H4 (cell line): ENCODE measurements at regions not wholly inside any gene's neighbourhood (a gene's known extent, or its start where the extent isn't known, plus 50 kb on each side); places are given as distances from the start of the nearest gene placed in this dataset.
"Not testable (repeated sequence)": the region's sequence is repeated elsewhere in the genome, so short reads cannot be mapped to it uniquely, and the experiment has no call there.

Experiments
- DNase-seq: peaks from one replicate; pipeline ENCODE4 v3.0.0-alpha.2; 2015; ENCODE audit warnings: low spot score

DNA sequence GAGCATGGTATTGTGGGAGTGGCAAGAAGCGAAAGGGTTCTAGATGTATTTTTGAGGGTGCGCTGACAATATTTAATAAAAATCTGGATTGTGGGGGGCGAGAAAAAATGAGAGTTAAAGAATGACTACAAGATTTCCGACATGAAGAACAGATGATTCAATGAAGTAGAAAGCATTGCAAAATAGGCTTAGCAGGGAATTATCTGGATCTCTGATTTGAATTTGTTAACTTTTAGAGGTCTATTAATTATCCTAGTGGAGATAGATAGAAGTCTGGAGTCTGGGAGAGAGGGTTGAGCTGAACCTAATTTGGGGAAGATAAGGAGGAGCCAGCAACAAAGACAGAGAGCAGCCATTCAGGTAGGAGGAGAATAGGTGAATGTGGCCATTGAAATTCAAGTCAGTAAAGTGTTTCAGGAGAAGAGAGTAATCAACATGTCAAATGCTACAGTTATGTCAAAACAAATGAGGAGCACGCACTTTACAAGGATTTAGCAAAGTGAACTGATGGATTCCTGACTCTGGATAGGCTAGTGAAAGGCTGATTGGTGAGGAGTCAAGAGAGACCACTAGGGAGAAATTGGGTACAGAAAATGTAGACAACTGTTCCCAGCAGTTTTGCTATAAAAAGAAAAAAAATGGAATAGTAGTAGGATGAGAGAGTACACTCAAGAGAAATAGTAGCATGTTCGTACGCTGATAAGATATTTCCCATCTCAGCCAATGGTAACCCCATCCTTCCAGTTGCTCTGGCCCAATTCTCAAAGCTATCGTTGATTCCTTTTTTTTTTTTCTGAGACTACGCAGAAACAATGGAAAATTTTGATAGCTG is 393.2 kb upstream of the CXADR start:
- no peak for DNase-seq

DNA sequence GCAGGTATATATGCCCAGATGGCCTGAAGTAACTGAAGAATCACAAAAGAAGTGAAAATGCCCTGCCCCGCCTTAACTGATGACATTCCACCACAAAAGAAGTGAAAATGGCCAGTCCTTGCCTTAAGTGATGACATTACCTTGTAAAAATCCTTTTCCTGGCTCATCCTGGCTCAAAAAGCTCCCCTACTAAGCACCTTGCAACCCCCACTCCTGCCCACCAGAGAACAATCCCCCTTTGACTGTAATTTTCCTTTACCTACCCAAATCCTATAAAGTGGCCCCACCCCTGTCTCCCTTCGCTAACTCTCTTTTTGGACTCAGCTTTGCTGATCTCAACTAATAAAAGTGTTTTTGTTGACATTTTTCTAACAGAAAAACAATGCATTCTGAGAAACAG is 385.4 kb upstream of the CXADR start:
- not testable (repeated sequence) for DNase-seq

DNA sequence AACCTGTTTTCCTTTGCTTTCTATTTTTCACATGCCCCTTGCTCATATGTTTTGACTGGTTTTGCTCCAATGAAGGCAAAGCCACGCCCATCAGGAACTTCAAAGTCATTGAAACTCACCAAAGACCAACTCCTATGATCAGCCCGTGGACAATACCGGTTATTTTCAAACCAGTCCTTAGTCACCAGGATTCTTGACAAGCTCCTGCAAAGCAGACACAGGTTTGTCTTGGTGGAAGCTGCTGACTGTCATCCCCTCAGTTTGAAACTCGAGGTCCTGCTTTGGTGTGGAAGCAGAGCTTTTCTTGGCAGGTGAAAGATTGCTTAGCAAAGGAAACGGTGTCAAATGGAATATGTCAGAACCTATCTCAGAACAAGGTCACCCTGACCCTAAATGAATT is 384.7 kb upstream of the CXADR start:
- no peak for DNase-seq

DNA sequence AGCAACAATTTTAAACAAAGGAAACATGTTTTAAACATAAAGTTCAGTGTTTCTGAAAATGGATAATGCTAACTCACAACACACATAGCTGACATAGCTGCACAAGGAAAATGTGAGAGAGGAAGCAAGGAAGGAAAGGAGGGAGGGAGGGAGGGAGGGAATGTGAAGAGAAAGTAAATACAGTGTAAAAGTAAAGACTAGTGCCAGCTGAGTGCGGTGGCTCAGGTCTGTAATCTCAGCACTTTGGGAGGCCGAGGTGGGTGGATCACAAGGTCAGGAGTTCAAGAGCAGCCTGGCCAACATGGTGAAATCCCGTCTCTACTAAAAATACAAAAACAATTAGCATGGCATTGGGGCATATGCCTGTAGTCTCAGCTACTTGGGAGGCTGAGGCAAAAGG is 373.7 kb upstream of the CXADR start:
- DNase-seq: peak; percentile 45

DNA sequence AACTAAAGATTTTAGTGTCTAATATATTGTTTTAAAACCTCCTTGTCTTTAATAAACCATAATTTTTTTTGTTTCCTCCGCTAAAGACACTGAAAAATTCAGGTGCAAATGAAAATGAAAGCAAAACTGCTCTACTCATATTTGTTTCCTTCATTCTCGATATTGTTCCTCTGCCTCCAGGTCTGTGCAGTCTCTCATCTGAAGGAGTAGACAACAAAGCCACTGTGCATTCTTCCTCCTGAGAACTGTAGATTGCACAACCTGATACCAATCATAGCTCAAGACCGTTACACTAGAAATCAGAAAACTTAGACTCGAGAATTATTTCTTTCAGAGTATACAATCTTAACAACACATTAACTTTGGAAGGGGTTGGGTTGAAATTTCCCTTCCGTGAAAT is 373.1 kb upstream of the CXADR start:
- peak; percentile 25 for DNase-seq

DNA sequence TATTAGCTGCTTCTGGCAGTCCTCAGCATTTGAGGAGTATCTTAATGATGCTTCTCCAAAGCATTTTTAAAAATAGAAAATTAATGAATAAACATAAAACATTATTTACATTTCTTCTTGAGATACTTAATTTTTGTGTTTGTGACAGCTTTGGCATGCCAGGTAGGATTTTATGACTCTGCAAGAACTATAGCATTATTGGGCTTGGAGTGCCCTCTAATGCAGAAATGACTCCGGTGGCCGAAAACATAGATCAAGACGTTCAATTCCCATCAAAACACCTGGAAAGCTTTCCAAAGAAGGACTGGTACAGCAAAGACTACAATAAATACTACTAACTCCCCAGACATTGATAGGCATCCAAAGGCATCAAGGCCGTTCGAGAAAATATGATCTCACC is 366.4 kb upstream of the CXADR start:
- DNase-seq: no peak

DNA sequence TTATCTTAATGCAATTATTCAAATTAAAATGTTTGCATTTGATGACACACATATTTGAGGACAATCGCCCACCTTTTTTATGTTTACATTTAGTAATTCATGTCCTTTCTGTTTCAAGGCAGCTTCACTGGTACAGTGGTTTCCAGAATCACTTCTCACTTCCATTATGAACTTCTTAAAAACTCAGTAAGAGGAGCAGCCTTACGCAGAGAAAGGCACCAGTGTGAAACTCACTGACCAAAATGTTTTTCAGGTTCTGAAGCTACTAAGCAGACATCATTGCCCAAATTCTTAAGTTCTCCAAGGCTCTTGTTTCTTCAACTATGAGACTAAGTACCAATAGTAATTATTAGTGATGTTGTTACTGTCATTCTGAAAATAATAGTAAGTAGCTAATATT is 353.1 kb upstream of the CXADR start:
- no peak for DNase-seq

DNA sequence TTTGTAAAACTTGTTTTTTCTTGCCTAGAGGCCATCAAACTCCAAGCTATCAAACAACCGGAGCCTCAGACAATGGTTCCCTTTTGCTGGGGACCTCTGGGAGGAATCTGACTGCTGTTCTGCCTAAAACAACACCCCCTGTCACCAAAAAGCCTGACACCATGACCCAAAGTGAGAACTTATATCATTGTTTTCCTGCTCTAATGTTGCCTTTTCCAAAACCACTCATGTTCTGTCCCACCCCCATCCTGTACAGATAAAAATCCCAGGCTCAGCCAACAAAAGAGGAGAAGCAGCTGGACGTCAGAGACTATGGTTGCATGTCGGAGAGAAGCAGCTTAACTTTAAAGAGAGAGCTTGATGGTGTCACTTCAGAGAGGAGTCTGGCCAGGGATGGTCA is 327.2 kb upstream of the CXADR start:
- no peak for DNase-seq

DNA sequence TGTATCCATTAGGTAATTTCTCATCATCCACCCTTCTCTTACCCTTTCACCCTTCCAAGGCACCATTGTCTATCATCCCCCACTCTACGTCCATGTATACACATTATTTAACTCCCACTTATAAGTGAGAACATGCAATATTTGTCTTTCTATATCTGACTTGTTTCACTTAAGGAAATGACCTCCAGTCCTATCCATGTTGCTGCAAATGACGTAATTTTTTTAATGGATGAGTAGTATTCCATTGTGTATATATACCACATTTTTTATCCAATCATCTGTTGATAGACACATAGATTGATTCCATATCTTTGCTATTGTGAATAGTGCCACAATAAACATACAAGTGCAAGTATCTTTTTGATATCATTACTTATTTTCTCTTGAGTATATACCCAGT is 322.9 kb upstream of the CXADR start:
- DNase-seq: no peak

DNA sequence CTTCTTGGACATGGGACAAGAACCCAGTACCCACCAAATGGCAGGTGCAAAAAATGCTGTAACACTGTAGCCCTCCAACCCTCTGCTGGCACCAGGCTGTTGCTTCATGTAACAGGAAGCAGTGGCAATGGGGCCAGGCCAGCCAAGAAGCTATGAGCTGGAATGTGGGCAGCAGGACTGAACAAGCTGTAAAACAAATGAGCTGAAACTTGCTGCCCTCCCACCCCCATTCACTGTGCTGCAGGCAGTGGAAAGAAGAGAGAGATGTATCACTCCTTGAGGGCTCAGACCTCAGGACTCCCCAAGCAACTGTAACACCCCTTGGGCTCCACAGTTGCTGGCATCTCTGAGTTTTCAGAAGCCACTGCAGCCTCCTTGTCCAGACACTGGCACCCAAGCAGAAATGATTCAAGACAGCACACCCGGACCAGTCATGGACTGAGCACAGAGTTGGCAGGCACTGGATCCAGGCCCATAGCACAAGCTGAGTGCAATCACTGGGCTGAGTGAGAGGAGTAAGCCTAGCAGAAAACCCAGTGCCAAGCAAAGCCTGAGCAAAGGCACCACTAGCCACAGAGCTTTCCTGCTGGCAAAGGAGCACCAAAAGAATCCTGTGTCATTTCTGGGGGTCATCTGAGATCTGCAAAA is 321.4 kb upstream of the CXADR start:
- no peak for DNase-seq

DNA sequence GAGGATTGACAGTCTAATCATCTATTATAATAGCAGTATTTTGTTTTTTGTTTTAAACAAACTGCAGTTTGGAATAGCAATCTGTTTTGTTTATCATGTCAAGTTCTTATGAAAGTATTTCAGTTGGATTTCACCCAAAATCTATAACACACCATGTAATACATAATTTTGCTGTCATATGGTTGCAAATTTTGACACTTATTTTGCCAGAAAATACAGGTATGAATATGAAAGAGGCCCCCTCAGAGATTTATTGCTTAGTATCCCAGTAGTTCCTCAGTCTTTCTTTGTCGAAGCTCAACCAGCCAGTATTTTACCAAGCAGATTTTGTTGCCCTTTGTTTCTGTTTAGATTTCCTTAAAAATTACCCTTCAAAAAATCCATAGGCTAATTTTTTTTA is 317.5 kb upstream of the CXADR start:
- no peak for DNase-seq

DNA sequence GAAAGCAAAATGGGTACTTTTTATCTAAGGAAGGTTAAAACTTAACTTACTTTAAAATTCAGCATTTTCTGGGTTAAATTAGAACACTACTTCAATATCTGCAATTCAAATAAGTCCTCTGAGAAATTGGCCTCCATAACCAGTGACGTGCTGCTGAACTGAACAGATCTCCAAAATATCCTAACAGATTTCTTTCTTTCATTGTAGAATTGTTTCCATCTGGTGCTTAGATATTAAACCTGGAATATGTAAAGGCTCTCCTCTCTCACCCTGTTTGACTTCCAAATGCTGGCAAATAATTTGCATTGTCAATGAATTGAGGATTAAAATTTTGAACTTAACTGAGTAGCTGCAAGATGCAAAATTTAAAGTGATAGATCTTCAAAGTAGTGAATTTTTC is 316.9 kb upstream of the CXADR start:
- DNase-seq: no peak

DNA sequence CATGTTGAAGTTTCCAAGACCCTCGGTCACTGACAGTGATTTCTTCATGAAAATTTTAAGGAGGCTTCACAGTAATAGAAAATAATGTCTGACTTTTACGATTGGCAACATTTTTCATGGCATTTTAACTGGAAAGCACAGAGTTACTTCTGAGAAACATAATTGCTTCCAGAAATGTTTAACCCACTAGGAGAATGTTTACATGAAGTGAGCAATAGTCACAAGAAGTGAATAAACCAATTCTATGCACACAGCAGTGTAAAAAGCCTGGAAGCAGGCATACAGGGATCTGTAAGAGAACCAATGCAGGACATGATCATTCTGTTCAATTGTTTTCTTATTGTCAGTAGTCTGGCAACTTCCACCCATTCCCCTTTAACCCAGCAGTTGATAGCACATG is 316.2 kb upstream of the CXADR start:
- DNase-seq: peak; percentile 39

DNA sequence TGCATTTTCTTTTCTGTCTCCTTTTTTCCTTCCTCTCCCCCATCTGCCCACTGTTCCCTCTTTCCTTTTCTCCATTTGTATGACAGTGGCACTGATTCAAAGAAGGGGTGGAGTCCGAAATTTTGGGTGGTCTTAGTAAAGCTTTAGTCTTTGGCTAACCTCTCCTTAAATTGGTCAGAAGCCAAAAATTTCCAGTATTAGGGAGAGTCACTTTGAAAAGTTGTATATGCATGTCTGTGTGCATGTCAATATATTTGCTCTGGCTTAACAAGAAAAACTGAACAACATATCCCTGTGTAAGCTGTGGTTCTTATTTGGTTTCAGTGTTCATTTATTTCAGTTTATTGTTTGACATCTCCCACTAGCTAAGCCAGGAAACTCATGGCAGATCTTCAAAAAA is 314.8 kb upstream of the CXADR start:
- DNase-seq: no peak

DNA sequence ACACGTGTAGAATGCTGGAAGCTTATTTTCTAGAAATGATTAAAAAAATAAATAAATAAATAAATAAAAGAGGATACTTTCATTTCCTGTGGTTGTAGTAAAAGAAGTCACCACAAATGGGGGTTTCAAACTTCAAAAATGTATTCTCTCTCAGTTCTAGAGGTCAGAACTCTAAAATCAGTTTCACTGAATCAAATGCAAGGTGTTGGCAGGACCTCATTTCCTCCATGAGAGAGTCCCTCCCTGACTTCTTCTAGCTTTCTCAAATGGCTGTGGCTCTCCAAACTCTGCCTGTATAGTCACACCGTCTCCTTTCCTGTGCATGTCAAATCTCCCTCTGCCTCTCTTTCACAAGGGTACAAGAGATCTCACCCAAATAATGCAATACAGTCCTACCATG is 312.6 kb upstream of the CXADR start:
- DNase-seq: no peak

DNA sequence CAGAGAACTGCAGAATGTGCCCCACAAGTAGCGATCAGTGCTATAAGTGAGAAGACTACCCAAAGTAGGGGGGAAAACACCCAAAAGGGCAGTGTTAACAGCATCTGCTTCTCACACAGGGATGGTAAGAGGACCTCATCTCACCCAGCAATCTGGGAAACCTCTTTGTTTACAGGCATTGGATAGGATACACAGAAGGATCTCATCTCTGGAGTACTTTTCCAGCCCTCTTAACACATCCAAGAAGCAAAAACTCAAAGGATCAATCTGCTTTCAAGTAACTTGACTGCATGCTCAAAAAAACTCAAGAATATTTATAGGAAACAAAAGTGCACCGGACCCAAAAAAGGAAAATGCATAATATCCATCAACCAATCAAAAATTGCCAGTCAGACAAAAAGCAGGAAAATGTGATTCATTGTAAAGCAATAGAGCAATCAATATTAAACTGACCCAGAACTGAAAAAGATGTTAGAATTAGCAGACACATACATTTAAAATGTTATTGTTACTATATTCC is 311.0 kb upstream of the CXADR start:
- DNase-seq: no peak

DNA sequence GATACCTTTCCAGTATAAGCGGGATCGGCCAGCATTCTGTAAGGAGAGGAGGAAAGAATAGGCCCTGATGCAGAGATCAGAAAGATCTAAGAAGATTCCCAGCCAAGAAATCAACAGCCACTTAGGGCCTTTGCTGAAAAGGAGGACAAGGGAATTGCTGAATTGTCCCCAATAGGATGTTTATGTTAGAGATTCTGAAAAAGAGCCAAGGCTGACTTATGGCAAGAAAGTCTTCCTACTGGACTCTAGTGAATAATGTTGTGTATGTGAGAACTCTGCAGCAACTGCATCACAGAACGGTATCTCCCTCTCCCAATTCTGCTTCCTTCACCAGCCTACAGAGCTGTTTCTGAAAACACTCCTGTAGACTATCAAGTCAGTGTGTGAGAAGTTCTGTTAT is 298.0 kb upstream of the CXADR start:
- DNase-seq: no peak

DNA sequence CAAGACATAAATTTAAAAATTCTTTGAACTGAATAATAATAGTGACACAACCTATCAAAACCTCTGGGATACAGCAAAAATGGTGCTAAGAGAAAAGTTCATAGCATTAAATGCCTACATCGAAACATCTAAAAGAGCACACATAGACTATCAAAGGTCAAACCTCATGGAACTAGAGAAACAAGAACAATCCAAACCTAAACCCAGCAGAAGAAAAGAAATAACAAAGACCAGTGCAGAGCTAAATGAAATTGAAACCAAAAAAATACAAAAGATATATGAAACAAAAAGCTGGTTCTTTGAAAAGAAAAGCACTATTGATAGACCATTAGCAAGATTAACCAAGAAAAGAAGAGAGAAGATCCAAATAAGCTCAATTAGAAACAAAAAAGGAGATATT is 293.8 kb upstream of the CXADR start:
- DNase-seq: not testable (repeated sequence)

DNA sequence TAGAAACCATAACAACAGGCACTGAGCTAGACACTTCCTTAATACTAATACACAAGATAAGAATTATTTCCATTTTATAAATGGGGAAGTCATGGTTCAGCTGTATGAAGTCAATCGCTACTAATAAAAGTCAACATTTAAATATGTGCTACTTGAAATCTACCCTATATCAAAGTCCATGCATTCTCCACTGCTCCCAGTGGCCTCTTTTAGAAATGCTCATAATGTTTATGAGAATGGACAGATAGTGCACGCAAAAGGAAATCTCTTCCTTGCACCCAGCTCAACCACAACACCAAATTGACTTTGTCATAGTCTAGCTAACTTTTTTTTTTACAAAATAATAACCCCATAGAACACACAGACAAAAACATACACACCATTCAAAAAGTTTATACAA is 281.7 kb upstream of the CXADR start:
- DNase-seq: no peak

DNA sequence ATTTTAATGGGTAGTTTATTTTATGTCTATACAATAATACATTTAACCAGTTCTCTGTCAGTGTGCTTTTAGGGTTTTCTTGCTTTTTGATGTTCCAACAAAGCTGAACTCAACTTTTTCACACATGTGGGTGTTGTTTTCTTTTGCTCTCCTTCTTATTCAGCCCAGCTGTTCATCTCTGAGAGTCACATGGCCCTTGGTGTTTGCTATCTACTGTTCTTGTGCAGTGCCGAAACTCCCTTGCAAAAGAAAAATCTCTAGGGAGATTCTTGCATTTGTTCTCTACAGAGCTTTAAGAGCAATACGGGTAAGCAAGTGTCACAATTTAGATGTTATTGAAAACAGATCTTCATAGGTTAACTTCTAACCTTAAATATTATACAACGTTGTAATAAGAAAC is 281.1 kb upstream of the CXADR start:
- no peak for DNase-seq

DNA sequence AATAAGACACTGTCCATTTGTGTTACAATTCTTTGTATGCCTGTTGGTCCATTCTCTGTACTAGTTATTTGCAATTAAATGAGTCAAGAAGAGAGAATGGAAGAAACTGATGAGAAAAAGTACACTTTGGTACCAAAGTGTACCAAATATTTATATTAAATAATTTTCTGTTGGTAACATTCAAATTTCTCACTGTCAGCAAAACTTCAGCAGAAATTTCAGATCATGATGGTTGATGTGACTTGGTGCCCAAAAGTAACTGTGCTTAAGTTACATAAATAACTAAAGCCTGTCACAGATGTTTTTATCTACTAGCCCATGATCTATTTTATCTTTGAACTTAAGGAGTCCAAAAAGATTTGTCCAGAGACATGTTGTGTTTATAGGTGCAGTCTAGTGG is 274.4 kb upstream of the CXADR start:
- no peak for DNase-seq

DNA sequence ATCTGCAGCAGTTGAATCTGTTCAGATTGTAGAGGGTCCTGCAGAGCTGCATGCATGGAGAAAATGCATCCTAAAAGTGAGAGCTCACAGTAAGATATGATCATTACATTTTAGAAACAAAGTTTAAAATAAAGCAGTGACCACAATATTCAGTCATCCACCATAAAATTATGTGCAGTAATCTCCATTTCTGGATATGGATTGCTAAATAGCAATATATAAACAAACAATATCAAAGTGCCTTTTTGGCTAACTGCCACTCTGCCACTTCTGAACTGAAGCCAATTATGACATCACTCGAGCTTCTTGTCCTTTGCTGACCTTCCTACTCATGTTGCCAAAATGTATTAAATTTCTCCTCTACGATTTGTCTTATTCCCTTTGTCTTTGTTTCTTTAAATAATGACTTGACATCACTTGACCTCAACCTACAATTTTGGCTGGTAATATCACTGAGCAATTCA is 262.0 kb upstream of the CXADR start:
- DNase-seq: peak; percentile 27

DNA sequence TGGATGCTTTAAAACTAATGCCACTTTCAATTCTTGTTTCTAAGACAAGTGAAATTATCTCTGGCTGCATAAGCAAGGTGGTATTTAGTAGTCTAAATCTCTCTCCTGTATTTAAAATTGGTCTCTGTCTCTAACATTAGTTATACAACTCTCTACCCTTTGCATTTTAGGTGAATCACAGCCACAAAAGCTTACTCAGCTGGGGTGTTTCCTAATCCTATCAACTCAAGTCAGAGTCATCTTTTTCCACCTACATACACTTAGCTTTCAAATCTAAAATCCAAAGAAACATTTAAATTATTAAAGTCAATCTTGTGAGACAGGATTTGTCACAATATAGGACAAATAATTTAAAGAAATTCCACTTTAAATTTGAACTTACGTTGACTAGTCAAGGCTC is 255.1 kb upstream of the CXADR start:
- DNase-seq: no peak
